ENCODE measurements at regions not wholly inside any gene's neighbourhood (a gene's known extent, or its start where the extent isn't known, plus 50 kb on each side); places are given as distances from the start of the nearest gene placed in this dataset.

GRCh38 chr10:65325913-65326312 is 1599.9 kb upstream of the LRRTM3 start:
- no peak for ATAC-seq
- no peak for DNase-seq
- intact Hi-C loops (cut with micrococcal nuclease), result no loop called here

- DNase-seq (no peak), ATAC-seq (no peak)
- intact Hi-C loops (cut with micrococcal nuclease), result no loop called here
These were observed 1597.3 kb upstream of the LRRTM3 start for GRCh38 chr10:65328486-65328885.

- intact Hi-C loops (cut with micrococcal nuclease), result no loop called here
- ATAC-seq (no peak), DNase-seq (no peak)
These were observed 1590.5 kb upstream of the LRRTM3 start for GRCh38 chr10:65335311-65335710.

- DNase-seq (no peak), ATAC-seq (no peak)
- intact Hi-C loops (cut with micrococcal nuclease), result no loop called here
These were observed 1585.5 kb upstream of the LRRTM3 start for GRCh38 chr10:65340340-65340739.

DNA sequence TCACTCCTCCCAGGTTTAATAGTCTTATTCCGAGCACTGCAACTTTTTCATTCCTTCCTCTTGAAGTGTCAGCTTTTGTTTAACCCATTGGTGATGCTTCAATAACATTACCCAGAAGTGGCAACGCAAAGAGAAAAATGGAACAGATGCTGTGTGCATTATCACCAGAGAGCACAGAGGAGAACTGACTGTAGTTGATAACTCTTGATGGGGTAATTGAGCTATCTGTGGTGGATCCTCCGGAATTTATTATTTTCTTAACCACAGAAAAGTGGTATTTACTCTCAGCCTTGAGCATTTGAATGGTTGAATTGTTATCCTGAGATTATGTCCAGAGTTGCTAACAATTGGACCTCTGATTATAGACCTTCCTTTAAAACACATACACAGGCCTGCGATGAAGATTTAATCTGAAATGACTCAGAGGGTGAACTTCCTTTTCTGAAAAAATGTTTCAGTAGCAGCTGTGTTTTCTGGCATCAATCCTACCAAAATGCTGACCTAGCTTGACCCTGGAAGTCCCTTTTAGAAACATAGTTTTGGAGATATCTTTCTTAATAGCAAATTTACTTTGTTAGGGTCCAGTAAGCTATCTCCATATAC is 1584.4 kb upstream of the LRRTM3 start:
- DNase-seq (no peak), ATAC-seq (peak; percentile 92)
- intact Hi-C loops (cut with micrococcal nuclease), result no loop called here

GRCh38 chr10:65342245-65342644 is 1583.6 kb upstream of the LRRTM3 start:
- DNase-seq (no peak), ATAC-seq (no peak)
- intact Hi-C loops (cut with micrococcal nuclease), result no loop called here

DNA sequence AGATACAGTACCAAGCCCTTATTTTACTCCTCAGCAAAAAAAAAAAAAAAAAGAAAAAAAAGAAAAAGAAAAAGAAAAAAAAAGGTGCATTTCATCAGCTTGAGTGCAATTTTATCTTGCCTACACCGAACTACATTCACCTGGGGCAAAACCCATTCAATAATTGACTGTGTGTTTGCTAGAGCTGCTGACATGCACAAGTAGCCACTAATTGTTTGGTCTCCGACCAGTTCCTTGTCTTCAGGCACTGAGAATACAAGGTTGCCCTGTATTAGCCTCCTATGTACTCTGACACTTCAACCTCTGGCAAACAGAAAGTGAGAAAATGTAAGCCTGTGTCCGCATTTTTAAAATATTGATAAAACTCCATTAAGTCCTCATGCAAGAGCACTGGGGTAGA is 1579.4 kb upstream of the LRRTM3 start:
- intact Hi-C loops (cut with micrococcal nuclease), result no loop called here
- no peak for DNase-seq
- ATAC-seq, result no peak

GRCh38 chr10:65348637-65349036 is 1577.2 kb upstream of the LRRTM3 start:
- intact Hi-C loops (cut with micrococcal nuclease), result no loop called here
- no peak for ATAC-seq
- no peak for DNase-seq

GRCh38 chr10:65350611-65351010 is 1575.2 kb upstream of the LRRTM3 start:
- ATAC-seq, result no peak
- DNase-seq, result no peak
- intact Hi-C loops (cut with micrococcal nuclease), result no loop called here

DNA sequence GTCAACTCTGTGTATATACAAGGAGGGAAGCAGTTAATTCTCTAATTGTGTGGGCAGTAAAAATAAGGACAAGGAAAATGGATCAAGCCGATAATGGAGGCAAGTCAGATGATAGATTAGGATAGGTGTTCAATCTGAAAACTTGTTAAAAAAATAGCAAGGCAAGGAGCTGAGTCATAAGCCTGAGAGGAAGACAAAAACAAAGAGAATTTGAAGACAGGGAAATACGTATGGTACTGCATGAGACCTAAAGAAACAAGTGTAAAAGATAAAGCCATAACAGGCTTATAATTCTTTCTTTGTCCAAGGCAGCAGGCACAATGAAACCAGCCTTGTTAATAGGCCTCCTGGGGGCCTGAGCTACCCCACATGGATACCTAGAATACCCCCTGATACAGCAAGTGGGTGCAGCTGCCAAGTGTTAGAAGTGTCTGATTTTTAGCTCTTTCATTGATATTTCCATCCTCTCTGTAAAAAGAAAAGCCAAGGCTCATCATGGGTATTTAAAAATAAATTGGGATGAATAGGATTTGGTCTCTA is 1570.6 kb upstream of the LRRTM3 start:
- intact Hi-C loops (cut with micrococcal nuclease), result no loop called here
- ATAC-seq (no peak), DNase-seq (no peak)

DNA sequence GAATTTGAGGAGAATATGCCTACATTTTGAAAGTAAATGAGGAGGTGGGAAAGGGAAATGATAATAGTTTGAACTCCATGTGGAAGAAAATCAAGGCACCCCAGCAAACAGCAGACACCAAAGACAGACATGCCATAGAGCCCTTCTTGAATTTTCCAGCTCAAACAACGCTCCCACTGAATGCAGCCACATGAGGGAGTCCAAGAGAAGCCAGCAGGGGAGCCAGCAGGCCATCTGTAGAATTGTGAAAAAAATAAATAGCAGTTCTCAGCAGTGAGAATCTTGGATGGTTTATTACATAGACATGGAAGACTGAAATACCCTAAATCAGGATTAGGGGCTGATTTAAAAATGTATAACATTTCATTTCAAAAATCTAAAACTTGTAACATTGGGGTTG is 1567.3 kb upstream of the LRRTM3 start:
- ATAC-seq (no peak), DNase-seq (no peak)
- intact Hi-C loops (cut with micrococcal nuclease), result no loop called here

DNA sequence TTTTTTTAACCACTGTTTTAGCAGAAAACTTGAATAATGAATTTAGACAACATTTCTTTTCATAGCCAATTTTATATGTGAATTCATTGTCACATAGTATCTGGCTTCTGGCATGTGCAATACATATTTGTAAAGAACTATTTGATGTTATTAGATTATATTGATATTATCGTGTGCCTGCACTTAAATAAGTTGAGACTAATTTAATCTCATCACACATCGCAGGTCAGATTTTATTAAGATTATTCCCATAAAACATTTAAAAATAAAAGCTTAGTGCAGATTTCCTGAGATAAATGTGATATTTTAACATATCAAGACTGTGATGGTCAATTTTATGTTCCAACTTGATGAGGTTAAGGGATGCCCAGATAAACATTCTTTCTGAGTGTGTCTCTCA is 1565.3 kb upstream of the LRRTM3 start:
- ATAC-seq, result no peak
- intact Hi-C loops (cut with micrococcal nuclease), result no loop called here

GRCh38 chr10:65365878-65366277 is 1560.0 kb upstream of the LRRTM3 start:
- no peak for ATAC-seq
- intact Hi-C loops (cut with micrococcal nuclease), result no loop called here
- DNase-seq, result no peak

More for the DNA sequence above, 1565.3 kb upstream of the LRRTM3 start:
- DNase-seq, result no peak

DNA sequence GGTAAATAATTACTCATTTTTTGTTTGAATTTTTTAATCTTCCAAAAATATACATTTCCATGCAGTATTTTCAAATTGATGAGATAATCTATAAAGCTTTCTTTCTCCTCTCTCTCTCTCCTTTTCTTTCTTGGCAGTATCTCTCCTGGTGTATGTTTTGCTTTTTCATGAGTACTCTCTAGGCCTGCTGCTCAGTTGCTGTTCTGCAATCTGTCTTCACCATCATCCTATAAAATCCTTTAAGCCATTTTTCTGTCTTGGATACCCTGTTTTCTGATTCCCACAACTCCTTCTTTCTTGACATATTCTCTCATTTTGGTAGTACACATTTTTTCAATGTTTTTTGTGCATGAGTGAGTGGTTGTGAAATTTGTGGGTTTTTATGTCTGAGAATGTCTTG is 1558.1 kb upstream of the LRRTM3 start:
- DNase-seq (no peak), ATAC-seq (no peak)
- intact Hi-C loops (cut with micrococcal nuclease), result no loop called here

- DNase-seq, result no peak
- no peak for ATAC-seq
- intact Hi-C loops (cut with micrococcal nuclease), result no loop called here
These were observed 1550.3 kb upstream of the LRRTM3 start for GRCh38 chr10:65375528-65375927.

GRCh38 chr10:65377687-65378086 is 1548.1 kb upstream of the LRRTM3 start:
- ATAC-seq (no peak), DNase-seq (no peak)
- intact Hi-C loops (cut with micrococcal nuclease), result no loop called here

- ATAC-seq, result no peak
- no peak for DNase-seq
- intact Hi-C loops (cut with micrococcal nuclease), result no loop called here
These were observed 1531.1 kb upstream of the LRRTM3 start for GRCh38 chr10:65394502-65395297.

DNA sequence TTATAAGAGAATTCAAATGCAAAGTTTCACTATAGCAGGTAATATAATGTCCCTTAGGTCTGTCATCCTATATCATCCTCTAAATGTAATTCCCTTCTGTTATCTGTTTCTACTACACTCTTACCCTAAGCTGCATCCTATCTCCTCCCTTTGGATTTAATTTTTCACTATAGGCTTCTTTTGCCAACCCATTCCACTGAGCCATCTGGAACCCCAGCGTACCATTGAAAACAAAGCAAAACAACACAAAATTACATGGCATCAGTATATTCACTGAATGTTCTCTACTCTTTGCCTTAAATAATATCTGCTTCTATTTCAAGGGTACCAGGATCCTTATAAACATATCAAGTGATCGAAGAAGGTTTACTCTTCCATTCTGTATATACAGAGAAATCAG is 1530.2 kb upstream of the LRRTM3 start:
- ATAC-seq (no peak), DNase-seq (no peak)

DNA sequence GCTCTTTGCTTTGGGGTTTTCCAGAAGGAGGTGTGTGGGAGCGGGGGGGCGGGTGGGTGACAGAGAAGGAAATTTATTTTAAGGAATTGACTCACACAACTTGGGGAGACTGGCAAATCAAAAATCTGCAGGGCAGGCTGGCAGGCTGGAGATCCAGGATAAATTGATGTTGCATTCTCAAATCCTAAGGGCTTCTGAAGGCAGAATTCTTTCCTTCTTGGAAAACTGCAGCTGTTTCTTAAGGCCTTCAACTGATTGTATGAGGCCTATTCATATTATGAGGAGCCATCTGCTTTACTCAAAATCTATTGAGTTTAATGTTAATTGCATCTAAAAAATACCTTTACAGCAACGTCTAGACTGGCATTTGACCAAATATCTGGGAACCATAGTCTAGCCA is 1528.8 kb upstream of the LRRTM3 start:
- no peak for ATAC-seq

More for the DNA sequence above, 1530.2 kb upstream of the LRRTM3 start:
- intact Hi-C loops (cut with micrococcal nuclease), result no loop called here

GRCh38 chr10:65408401-65408800 is 1517.4 kb upstream of the LRRTM3 start:
- intact Hi-C loops (cut with micrococcal nuclease), result no loop called here
- no peak for DNase-seq
- ATAC-seq, result no peak

More for the DNA sequence above, 1528.8 kb upstream of the LRRTM3 start:
- no peak for DNase-seq
- intact Hi-C loops (cut with micrococcal nuclease), result no loop called here

GRCh38 chr10:65413001-65413400 is 1512.8 kb upstream of the LRRTM3 start:
- ATAC-seq, result no peak
- intact Hi-C loops (cut with micrococcal nuclease), result no loop called here
- no peak for DNase-seq

Measured in left ventricle myocardium superior (tissue), 1 donor.